K562 (cell line): ENCODE measurements at regions not wholly inside any gene's neighbourhood (a gene's known extent, or its start where the extent isn't known, plus 50 kb on each side); places are given as distances from the start of the nearest gene placed in this dataset.

Experiments used
- CTCF ChIP-seq, 3 experiments: IDR thresholded peaks in 2 of 3; conservative IDR thresholded peaks in 1 of 3; 2 replicates each; pipeline ENCODE4 v1.5.1; 2011 to 2012; ENCODE audit warnings: low read length in 3 of 3, mild to moderate bottlenecking in 3 of 3, control low read depth in 2 of 3, improper control_type of control experiment in 1 of 3, inconsistent platforms in 1 of 3, low read depth in 1 of 3, mixed read lengths in 1 of 3, moderate library complexity in 1 of 3; ENCODE audit not compliant: insufficient read depth in 2 of 3
- FOXM1 ChIP-seq, 2 experiments: fragments of 450-650 bp in 1 of 2; sonication (generic) in 1 of 2; formaldehyde crosslinking in 1 of 2; IDR thresholded peaks; 2 replicates each; pipeline versions ENCODE4 v1.6.1 to v1.9.0; 2017 to 2022; ENCODE audit warnings: low read depth in 2 of 2, mild to moderate bottlenecking in 2 of 2, missing genetic modification reagents in 1 of 2, moderate library complexity in 1 of 2
- FUS ChIP-seq: fragments of 200-400 bp; formaldehyde crosslinking; optimal IDR thresholded peaks from 2 replicates; pipeline ENCODE3; 2017; ENCODE audit warnings: low read depth, low read length
- KDM5B ChIP-seq: fragments of 200-600 bp; sonication (generic); IDR thresholded peaks from 2 replicates; pipeline ENCODE4 v1.6.1; 2012; ENCODE audit warnings: low read depth, mild to moderate bottlenecking, moderate library complexity, low read length, control low read depth, inconsistent platforms; ENCODE audit not compliant: insufficient replicate concordance
- MCM5 ChIP-seq: fragments of 450-650 bp; IDR thresholded peaks from 2 replicates; pipeline ENCODE4 v1.6.1; 2016; ENCODE audit warnings: low read depth
- NR1H2 ChIP-seq: sonication (generic); formaldehyde crosslinking; IDR thresholded peaks from 2 replicates; pipeline ENCODE4 v1.4.0; 2020; ENCODE audit warnings: mild to moderate bottlenecking, missing genetic modification reagents
- POLR2AphosphoS5 ChIP-seq: IDR thresholded peaks from 2 replicates; pipeline ENCODE4 v1.6.1; 2011; ENCODE audit warnings: mild to moderate bottlenecking, low read depth, low read length, moderate library complexity; ENCODE audit not compliant: control insufficient read depth, insufficient read depth
- REST ChIP-seq, 2 experiments: fragments of 450-650 bp; formaldehyde crosslinking in 1 of 2; IDR thresholded peaks; 2 replicates each; pipeline versions ENCODE4 v1.4.0 to v1.6.1; 2014 to 2020; ENCODE audit warnings: mild to moderate bottlenecking in 2 of 2, borderline replicate concordance in 1 of 2, low read depth in 1 of 2
- SMAD3 ChIP-seq: fragments of 450-650 bp; formaldehyde crosslinking; conservative IDR thresholded peaks from 2 replicates; pipeline ENCODE4 v1.4.0; 2020; ENCODE audit warnings: mild to moderate bottlenecking
- TFE3 ChIP-seq: fragments of 450-650 bp; formaldehyde crosslinking; IDR thresholded peaks from 2 replicates; pipeline ENCODE4 v1.4.0; 2020; ENCODE audit warnings: mild to moderate bottlenecking, mixed read lengths
- USF1 ChIP-seq: sonication (generic); formaldehyde crosslinking; IDR thresholded peaks from 2 replicates; pipeline ENCODE4 v1.9.0; 2022; ENCODE audit warnings: mild to moderate bottlenecking, missing genetic modification reagents
- YY1 ChIP-seq, 3 experiments: IDR thresholded peaks; 2 replicates each; pipeline ENCODE4 v1.6.1; 2011; ENCODE audit warnings: low read length in 2 of 3, mild to moderate bottlenecking in 2 of 3, moderate library complexity in 2 of 3, borderline replicate concordance in 1 of 3, control low read depth in 1 of 3, low read depth in 1 of 3; ENCODE audit not compliant: insufficient read depth in 3 of 3, insufficient replicate concordance in 2 of 3, control insufficient read depth in 1 of 3, insufficient read length in 1 of 3; ENCODE audit errors: extremely low read depth in 1 of 3

- TF ChIP-seq CTCF (IDR thresholded peaks at IDR 0.05 in 2 of 3, conservative IDR thresholded peaks at IDR 0.05 in 1 of 3; ENCODE audit: insufficient read depth in 2 of 3, low read depth in 1 of 3, low read length in 3 of 3) = no peak
- no peak for TF ChIP-seq NR1H2 (CRISPR knock-in tag)
- no peak for TF ChIP-seq REST (IDR thresholded peaks at IDR 0.05; ENCODE audit: borderline replicate concordance)
- no peak for TF ChIP-seq REST (CRISPR knock-in tag; IDR thresholded peaks at IDR 0.05; ENCODE audit: low read depth)
- TF ChIP-seq POLR2AphosphoS5 = no peak
- TF ChIP-seq SMAD3 = no peak
- TF ChIP-seq USF1 = no peak
- no peak for TF ChIP-seq KDM5B
- TF ChIP-seq FOXM1 (IDR thresholded peaks at IDR 0.05; ENCODE audit: low read depth) = no peak
- no peak for TF ChIP-seq FOXM1 (CRISPR knock-in tag; IDR thresholded peaks at IDR 0.05; ENCODE audit: low read depth)
- no peak for TF ChIP-seq MCM5
- TF ChIP-seq FUS = no peak
- no peak for TF ChIP-seq TFE3 (CRISPR knock-in tag)
- TF ChIP-seq YY1 (IDR thresholded peaks at IDR 0.05; ENCODE audit: borderline replicate concordance in 1 of 3, control insufficient read depth in 1 of 3, extremely low read depth in 1 of 3, insufficient read depth in 3 of 3, insufficient read length in 1 of 3, insufficient replicate concordance in 2 of 3, low read depth in 1 of 3, low read length in 2 of 3) = no peak
Observed at GRCh38 chr12:25051171-25051570, 102.3 kb upstream of the BCAT1 start.
